ENCODE measurements at regions not wholly inside any gene's neighbourhood (a gene's known extent, or its start where the extent isn't known, plus 50 kb on each side); places are given as distances from the start of the nearest gene placed in this dataset.
"Not testable (repeated sequence)": the region's sequence is repeated elsewhere in the genome, so short reads cannot be mapped to it uniquely, and the experiment has no call there.

DNA sequence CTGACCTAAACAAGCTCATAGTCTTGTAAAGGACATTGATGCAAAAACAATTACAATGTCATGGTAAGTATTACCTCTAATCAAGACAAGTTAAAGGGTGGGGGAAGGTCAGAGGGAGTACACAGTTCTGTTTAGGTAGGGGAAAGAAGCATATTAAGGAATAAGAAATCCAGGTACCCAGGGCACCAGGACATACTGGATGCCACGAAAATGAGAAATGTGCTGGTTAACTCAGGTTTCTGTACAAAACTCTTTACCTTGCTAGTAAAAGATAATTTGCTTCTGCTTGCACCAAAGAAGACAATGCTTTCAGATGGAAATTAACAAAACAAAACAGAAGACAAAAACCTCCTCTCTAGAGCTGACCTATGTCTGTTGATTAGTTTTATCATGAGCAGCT is 70.7 kb upstream of the MED13 start:
- no peak for DNase-seq (ENCODE audit: low spot score in 2 of 2, unreplicated experiment in 2 of 2)
- Mint-ChIP-seq H3K4me1 (no peaks in the 10 kb centered on the region), H3K9me3 (peaks cover 3% of the 10 kb centered on the region), H3K36me3 (no peaks in the 10 kb centered on the region), H3K27me3 (ENCODE audit: low read depth) (no peaks in the 10 kb centered on the region), H3K4me3 (no peak overlapping the region), H3K27ac (no peak overlapping the region)
- TF ChIP-seq, protein P1, sequence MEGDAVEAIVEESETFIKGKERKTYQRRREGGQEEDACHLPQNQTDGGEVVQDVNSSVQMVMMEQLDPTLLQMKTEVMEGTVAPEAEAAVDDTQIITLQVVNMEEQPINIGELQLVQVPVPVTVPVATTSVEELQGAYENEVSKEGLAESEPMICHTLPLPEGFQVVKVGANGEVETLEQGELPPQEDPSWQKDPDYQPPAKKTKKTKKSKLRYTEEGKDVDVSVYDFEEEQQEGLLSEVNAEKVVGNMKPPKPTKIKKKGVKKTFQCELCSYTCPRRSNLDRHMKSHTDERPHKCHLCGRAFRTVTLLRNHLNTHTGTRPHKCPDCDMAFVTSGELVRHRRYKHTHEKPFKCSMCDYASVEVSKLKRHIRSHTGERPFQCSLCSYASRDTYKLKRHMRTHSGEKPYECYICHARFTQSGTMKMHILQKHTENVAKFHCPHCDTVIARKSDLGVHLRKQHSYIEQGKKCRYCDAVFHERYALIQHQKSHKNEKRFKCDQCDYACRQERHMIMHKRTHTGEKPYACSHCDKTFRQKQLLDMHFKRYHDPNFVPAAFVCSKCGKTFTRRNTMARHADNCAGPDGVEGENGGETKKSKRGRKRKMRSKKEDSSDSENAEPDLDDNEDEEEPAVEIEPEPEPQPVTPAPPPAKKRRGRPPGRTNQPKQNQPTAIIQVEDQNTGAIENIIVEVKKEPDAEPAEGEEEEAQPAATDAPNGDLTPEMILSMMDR (IDR thresholded peaks at IDR 0.05; ENCODE audit: unreplicated experiment) = no peak

DNA sequence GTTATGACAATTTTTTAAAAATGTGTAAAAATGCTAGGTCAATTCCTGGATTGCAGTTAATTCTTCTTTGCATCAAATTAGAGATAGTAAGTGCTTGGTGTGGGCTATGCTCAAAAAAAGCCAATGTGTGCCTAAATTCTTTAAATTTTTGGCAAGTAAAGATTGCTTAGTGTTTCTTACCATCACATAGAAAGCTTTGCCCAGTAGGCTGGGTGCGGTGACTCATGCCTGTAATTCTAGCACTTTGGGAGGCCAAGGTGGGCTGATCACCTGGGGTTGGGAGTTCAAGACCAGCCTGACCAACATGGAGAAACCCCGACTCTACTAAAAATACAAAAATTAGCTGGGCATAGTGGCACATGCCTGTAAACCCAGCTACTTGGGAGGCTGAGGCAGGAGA is 70.0 kb upstream of the MED13 start:
- H3K4me3 Mint-ChIP-seq; H3K27ac Mint-ChIP-seq; H3K9me3 Mint-ChIP-seq; H3K36me3 Mint-ChIP-seq; H3K27me3 Mint-ChIP-seq (ENCODE audit: low read depth); H3K4me1 Mint-ChIP-seq; DNase-seq (ENCODE audit: low spot score in 2 of 2, unreplicated experiment in 2 of 2): not testable (repeated sequence)

DNA sequence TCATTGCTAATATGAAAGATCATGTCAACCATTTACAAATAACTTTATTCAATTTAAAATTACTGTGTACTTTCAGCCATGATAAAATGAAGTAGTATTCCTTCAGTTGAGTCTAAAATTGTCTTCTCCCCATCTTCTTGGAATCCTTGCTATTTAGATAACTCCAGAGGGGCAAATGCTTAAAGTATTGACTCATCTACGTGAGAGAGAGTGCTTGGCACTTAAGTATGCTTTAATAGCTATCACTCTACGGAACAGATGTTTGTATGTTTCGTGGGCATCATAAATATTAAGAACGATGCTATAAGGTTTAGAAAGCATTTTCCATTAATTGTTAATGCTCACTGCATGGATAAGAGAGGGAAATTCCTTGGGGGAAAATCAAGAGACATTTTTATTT is 69.3 kb upstream of the MED13 start:
- H3K4me3 Mint-ChIP-seq = no peak overlapping the region
- H3K4me1 Mint-ChIP-seq = no peaks in the 10 kb centered on the region
- DNase-seq (ENCODE audit: low spot score in 2 of 2, unreplicated experiment in 2 of 2) = no peak
- no peaks in the 10 kb centered on the region for H3K9me3 Mint-ChIP-seq
- H3K27me3 Mint-ChIP-seq (ENCODE audit: low read depth) = no peaks in the 10 kb centered on the region
- TF ChIP-seq, protein P1 (IDR thresholded peaks at IDR 0.05; ENCODE audit: unreplicated experiment) = no peak
- no peak overlapping the region for H3K27ac Mint-ChIP-seq
- no peaks in the 10 kb centered on the region for H3K36me3 Mint-ChIP-seq

DNA sequence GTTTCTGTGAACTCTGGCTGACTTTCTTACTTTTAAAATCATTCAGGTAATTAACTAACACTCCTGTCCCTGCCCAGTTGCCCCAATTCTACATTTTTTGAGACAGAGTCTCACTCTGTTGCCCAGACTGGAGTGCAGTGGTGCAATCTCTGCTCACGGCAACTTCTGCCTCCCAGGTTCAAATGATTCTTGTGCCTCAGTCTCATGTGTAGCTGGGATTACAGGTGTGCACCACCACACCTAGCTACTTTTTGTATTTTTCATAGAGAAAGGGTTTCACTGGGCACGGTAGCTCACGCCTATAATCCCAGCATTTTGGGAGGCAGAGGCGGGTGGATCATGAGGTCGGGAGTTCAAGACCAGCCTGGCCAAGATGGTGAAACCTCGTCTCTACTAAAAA is 66.2 kb upstream of the MED13 start:
- not testable (repeated sequence) for H3K4me3 Mint-ChIP-seq; H3K36me3 Mint-ChIP-seq; H3K27me3 Mint-ChIP-seq (ENCODE audit: low read depth); H3K4me1 Mint-ChIP-seq; H3K9me3 Mint-ChIP-seq; DNase-seq (ENCODE audit: low spot score in 2 of 2, unreplicated experiment in 2 of 2); H3K27ac Mint-ChIP-seq

DNA sequence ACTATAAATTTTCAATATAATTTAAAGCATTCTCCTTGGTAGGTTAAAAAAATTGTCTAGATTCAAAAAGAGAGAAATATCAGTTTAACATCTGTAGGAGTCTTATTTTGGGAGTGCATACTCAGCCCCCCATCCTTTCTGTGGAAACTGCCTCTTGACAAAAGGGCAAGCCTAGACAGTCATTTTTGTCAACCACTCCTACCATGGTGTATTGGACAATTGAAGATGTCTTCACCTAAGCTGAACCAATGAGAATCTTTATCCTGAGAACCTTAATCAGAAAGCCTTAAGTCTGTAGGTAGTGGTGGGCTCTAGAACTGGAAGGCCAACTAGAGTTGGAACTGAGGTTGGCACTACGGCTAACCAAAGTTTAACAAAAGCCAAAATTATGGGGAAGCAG is 65.7 kb upstream of the MED13 start:
- Mint-ChIP-seq H3K4me1 (peaks cover 7% of the 10 kb centered on the region), H3K4me3 (no peak overlapping the region), H3K36me3 (no peaks in the 10 kb centered on the region), H3K27me3 (ENCODE audit: low read depth) (peaks cover 3% of the 10 kb centered on the region), H3K27ac (no peak overlapping the region), H3K9me3 (no peaks in the 10 kb centered on the region)
- DNase-seq (ENCODE audit: low spot score in 2 of 2, unreplicated experiment in 2 of 2) = no peak
- TF ChIP-seq, protein P1 (IDR thresholded peaks at IDR 0.05; ENCODE audit: unreplicated experiment) = no peak

DNA sequence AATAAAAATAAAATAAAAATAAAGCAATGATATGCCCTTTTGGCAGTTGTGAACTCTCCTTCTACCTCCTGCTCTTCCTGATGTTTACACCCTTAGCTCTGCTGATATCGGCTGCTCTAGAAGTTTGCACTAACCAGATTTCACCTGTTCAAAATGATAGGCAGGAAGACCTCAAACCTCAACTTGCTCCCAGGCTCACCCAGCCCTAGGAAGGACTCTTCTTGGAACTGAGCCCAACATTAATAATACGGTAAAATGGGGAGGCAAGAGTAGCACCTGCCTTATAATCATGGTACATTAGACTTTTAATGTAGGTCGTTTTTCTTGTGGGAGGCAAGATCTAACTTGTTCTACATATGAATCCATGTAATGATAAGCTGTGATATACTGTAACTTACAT is 61.2 kb upstream of the MED13 start:
- Mint-ChIP-seq H3K9me3 (no peaks in the 10 kb centered on the region), H3K27me3 (ENCODE audit: low read depth) (peaks cover 20% of the 10 kb centered on the region), H3K27ac (no peak overlapping the region), H3K4me1 (peaks cover 9% of the 10 kb centered on the region), H3K4me3 (no peak overlapping the region), H3K36me3 (no peaks in the 10 kb centered on the region)
- no peak for DNase-seq (ENCODE audit: low spot score in 2 of 2, unreplicated experiment in 2 of 2)
- TF ChIP-seq, protein P1 (IDR thresholded peaks at IDR 0.05; ENCODE audit: unreplicated experiment) = no peak

DNA sequence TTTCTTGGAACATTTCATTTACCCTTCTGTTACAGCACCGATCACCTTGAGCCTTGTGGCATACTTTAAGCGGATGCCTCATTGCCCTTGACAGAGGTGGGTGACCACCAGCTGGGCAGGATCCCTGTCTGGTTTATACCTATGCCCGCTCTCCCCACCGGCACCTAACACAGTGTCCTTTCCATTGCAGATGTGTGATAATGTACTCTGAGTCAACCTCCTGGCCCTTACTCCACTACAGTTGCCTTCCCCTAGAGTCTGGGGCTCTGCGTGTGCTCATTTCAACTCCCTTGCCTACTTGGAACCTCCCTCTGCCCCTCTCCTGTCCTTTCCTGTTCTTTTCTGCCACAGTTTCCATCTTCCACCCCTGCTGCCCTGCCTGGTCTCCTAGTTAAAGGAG is 60.2 kb upstream of the MED13 start:
- Mint-ChIP-seq H3K4me3 (no peak overlapping the region), H3K4me1 (peaks cover 14% of the 10 kb centered on the region), H3K9me3 (no peaks in the 10 kb centered on the region), H3K36me3 (no peaks in the 10 kb centered on the region), H3K27me3 (ENCODE audit: low read depth) (peaks cover 21% of the 10 kb centered on the region), H3K27ac (no peak overlapping the region)
- TF ChIP-seq, protein P1 (IDR thresholded peaks at IDR 0.05; ENCODE audit: unreplicated experiment) = no peak
- no peak for DNase-seq (ENCODE audit: low spot score in 2 of 2, unreplicated experiment in 2 of 2)
